NCI-H345 (cell line): ENCODE measurements at regions not wholly inside any gene's neighbourhood (a gene's known extent, or its start where the extent isn't known, plus 50 kb on each side); places are given as distances from the start of the nearest gene placed in this dataset.

Experiments
- DNase-seq: peaks from one replicate; lab custom pipeline; 2025; lab: John Stamatoyannopoulos, UW

DNA sequence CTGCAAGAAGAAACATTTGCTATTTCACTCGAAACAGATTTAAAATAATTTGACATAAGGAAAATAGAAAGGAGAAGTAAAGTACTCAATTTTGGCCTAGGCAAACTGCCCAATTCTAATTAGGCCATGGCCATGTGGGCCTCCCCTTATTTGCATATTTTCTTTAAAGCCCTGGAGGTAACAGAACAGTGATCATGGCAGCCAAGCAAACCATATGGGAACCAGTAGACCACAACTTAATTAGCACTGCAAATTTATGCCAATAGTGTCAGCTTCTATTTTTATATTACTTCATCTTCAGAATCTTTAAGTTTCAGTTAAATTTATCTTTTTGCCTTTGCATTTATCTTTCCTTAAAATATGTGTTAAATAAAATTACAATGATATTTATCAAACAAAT, 63.3 kb upstream of the THSD7A start:
- DNase-seq: no peak

DNA sequence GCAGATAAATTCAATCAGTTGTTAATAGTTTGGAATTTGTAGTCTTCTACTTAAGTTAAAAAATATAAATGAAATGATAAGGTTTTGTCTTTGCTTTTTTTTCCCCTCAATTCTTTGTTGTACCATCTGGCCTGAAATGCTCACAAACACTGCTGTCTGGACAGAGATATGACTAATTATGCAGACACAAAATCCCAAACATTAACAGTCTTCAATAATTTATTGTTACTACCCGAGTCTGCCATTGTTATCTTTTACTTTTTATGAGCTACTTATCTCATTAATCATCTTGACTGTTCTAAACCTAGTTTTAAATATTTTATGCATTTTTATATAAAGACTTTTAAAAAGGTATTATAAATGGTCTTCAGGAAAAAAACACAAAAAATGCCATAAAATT, 64.7 kb upstream of the THSD7A start:
- DNase-seq: no peak

DNA sequence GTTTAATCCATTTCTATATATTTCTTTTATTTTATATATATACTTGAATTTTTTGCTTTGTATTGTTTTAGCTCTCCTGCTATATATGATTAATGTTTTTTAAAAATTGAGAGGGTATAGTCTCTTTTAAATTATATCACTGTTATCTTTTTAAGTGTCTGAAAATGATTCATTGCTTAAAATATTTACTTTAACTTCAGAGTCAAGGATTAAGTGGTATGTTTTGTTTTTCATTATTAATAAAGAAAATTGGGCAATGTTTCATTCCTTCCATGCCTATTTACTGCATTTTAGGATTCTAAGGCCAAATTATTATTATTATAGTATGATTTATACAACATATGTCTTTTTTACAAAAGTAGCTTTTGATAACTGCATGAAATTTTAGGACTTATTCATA, 67.2 kb upstream of the THSD7A start:
- DNase-seq: no peak

DNA sequence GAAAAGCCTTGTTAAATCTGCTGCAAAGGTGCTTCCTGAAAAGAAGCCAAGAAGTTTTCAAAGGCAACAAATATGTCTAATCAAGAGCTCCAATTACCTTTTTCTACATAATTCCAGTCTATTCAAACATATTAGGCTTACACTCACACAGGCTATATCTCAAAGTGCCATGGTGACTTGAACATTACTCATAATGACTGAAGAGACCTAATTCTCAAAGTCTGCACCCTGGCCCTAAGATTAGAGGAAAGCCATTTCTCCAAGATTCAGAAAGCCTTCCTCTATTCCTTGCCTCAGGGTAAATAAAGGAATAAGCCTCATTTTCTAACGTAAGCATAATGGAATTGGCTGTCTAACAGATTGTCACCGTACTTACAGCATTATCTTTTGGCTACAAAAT, 78.3 kb upstream of the THSD7A start:
- no peak for DNase-seq

DNA sequence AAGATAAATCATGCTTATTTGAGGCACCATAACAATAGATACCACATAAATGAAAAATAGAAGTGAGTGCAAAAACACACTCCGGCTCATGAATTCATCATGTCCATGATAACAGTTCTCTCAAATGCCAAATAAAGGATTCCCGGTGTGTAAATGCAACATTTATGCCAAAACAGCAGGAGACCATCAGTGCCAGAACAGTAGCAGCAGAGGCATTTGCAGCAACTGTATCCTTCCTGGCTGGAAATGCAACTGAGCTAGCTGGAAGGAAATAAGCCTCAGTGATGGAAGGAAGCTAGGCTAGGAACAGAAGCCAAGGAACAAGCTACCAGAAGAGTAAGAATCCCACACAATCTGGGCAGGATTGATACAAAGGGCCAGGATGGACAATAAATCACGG, 79.9 kb upstream of the THSD7A start:
- DNase-seq: no peak

DNA sequence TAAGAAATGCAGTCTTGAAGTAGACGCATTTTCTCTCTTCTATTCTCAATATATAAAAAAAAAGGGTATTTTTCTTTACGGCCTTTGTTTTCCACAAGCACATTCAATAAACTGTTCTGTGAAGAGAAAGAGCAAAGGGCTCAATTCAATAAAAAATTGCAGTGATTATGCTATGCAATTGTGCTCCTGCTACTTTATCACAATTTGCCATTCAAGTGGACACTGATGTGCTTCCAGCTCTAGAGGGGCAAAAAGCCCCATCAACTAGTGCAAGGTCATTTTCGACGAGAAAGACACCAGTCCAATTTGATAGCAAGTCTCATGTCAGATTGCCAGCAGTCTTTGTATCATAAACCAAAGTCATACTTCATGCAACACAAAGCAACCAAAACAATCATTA, 82.6 kb upstream of the THSD7A start:
- no peak for DNase-seq

DNA sequence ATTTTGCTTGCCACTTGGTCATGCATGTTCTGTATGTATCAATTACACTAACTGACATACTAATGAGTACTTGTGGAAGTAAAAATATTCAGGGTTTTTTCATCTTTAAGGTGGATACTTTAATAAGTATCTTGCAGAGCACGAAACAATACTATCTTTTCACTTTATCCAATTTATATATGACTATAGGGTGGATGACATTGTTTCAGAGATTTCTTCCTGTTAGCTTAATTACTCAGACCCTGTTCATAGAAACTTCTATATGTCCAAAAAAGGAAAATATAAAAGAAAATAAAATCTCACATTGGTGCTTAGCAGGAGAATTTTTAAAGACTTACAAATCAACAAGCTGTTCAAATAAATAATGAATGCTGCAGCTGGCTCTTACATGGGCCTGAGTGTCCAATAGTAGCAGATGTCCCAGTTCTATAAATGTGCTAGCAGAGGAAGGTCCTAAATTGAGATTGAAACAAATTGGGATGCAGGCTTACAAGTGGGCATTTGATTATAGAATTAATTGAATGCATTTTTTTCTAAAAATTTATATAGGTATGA, 91.5 kb upstream of the THSD7A start:
- DNase-seq: no peak

DNA sequence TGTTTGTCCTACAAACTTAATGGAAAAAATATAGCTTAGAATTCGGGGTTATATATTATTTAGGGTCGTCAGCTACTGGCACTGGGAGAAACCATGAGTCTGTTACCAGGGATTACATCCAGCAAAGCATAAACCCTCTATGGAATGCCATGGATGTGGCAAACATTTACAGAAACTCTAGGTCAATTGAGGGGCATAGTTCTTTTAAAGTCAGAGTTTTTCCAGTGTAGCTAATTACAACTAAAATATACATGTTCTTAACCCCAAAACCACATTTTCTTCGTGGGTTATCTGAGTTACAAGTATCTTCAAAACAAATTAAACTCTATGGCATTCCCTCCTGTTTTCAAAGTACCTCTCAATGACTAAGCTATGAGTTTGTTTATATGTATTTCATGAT, 99.3 kb upstream of the THSD7A start:
- DNase-seq: no peak

DNA sequence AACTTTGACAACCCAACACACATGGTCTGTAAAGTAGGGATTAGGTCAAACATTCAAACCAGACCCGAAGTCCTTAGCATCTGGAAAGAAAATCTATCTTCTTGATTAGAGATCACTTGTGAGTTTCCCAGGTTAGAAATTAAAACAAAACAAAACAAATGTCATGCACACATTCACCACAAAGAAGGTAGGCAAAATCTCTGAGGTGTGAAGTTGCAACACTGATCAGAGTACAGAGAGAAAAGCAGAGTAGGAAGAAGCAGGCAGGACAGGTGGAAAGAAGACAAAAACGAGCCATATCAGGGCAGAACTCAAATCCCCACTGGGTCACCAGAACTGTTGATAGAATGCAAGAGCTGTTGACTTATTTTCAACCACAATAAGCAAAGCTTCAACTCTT, 102.8 kb upstream of the THSD7A start:
- no peak for DNase-seq

DNA sequence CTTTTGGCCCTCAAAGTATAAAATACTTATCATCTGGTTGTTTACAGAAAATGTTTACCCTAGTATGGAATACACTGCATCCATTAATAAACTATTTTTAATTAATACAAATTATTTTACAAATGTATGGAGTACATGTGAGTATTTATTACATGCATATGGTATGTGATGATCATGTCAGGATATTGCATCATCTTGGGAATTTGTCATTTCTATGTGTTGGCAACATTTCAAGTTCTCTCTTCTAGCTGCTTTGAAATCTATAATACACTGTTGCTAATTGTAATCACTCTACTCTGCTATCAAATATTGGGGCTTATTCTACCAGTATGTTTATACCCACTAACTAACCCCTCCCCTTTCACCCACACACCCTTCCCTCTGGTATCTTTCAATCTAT, 103.9 kb upstream of the THSD7A start:
- DNase-seq: no peak

DNA sequence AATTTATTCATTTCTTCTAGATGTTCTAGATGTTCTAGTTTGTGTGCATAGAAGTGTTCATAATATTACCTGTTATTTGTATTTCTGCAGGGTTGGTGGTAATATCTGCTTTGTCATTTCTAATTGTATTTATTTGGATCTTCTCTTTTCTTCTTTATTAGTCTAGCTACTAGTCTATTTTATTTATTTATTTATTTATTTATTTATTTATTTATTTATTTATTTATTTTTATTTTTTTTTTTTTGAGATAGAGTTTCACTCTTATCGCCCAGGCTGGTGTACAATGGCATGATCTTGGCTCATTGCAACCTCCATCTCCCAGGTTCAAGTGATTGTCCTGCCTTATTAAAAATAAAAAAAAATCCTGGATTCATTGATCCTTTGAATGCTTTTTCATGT, 114.8 kb upstream of the THSD7A start:
- no peak for DNase-seq

DNA sequence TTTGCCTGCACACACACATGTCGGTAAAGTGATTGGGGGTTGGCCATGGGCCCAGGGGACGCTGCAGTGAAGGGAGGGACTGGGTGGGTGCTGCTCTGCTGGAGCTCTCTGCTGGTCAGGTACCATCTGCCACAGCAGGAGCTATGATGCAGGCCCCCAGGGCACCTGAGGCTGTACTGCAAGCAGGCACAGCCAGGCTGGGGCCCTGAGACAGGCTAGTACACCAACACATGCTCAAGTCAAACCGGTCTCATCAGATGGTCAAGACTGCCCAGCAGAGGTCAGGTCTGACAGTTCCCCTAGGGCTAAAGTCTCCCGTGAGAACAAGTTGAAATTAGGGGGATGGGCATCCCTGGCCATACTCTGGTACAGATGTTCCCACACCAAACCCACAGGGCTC, 118.3 kb upstream of the THSD7A start:
- no peak for DNase-seq

DNA sequence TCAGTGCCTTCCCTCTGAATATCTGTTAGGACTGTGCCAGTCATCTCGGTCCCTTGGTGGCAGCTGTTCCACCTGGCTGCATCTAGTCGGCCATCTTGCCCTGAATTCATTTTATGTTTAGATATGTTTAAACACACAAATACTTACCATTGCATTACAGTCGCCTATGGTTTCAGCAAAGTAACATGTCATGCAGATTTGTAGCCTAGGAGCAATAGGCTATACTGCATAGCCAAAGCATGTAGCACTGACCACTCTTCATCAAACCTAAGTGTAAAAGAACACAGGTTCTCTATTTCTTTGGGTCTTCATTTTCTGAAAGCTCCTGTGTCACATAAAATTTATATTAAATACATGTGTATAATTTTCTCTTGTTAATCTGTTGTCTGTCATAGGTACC, 118.9 kb upstream of the THSD7A start:
- no peak for DNase-seq

DNA sequence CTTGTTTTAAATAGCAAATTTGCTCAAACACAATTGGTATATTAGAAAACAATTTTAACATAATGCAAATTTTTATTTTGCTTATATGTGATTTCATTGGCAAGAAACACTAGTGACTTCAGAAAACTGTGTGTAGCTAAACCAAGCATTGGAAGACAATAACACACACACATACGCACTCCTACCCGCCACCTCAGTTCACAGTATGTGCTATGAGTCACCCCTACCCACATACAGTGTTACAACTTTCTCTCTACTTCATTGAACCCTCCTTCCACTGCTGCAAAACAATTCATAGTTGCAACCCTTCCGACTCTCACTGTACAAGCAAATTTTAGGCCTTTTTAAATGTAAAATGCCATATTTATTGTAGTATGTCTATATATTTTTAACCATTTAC, 119.9 kb upstream of the THSD7A start:
- no peak for DNase-seq

DNA sequence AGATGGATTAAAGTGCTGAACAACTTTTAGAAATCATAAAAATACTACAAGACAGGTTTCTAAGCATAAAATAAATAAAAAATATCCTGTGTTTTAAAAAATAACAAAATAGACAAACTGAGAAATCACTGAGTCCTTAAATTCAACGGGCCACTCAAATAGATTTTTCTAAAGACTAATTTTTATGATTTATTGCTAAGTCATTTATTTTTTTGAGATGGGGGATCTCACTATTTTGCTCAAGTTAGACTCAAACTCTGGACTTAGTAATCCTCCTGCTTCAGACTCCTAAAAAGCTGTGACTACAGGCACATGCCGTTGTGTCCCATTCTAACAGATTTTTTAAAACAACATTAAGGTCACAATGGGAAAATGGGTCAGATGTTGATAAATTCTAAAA, 121.0 kb upstream of the THSD7A start:
- no peak for DNase-seq

DNA sequence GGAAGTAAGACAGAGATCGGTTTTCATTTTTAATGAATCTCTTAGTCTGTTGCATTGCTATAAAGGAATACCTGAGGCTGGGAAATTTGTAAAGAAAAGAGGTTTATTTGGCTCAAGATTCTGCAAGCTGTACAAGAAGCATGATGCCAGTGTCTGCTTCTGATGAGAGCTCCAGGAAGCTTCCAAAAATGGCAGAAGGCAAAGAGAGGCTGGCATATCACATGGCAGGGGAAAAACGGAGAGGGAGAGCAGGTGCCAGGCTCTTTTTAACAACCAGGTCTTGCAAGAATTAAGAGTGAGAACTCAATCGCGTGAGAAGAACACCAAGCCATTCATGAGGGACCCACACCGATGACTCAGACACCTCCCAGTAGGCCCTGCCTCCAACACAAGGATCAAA, 125.0 kb upstream of the THSD7A start:
- DNase-seq: no peak

DNA sequence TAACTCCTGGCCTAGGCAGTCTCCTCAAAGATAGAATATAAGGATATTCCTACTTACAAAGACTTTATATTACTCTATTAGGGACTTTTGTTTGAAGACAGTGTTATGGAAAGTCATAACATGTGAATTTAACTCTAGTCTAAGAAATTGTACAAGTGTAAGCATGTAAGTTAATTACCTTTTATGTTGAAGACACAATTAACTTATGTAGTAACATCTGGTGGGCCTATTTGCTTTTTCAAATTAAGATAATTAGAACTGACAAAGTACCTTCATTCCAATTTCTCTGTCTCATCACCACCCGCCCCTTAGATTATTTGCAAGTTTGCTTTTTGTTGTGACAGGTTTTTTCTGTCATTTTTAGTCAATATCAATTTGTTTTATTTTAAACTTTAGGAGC, 126.0 kb upstream of the THSD7A start:
- no peak for DNase-seq

DNA sequence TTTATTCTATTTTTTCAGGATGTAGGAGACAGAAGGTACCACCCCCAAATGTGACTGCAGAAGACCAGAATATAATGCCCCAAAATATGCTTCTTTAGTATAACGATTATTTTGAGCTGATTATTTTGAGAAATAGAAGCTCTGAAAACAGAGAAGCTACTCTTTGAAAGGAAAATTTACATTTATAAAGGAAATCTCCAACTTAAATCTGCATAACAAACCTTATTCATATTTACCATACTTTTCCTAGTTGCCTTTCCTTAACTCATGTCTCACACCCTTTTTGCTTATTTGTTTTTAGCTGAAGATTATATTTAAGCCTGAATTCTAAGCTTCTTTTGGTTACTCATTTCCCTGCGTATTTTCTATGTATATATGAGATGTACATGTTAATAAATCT, 127.1 kb upstream of the THSD7A start:
- no peak for DNase-seq

DNA sequence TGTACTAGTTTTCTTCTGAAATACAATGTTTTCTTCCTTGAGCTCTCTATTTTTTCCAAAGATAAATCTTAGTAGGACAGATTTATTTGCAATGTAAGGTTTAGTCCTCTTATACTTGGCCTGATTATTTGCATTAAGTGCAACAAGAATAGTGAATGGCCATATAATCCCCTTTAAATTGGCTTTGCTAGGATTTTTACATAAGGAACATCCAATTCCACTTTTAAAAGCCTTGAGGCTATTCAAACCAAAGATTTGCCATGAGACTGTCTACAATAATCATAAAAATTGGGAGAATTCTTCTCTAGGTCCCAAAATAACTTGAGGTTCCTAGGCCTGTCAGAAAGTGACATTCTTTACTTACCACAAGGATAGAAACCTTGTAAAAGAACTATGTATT, 128.6 kb upstream of the THSD7A start:
- DNase-seq: no peak

DNA sequence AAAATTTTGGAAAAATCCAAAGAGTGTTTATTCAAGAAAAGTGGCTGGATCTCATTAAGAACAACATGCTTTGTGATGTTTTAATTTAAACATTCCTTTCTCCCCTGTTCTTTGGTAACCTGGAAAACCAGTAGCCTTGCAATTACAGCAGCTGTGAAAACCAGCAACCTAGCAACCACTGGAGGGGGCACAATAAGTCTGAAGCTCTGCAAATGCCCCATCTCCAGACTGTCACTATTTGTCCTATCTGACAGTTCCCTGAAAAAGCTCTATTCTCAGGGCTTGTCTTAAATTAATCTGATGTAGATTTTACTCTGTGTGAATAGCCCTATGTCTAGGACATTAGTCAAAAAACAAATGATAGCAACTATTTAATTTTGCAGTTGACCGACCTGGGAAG, 137.6 kb upstream of the THSD7A start:
- DNase-seq: no peak

DNA sequence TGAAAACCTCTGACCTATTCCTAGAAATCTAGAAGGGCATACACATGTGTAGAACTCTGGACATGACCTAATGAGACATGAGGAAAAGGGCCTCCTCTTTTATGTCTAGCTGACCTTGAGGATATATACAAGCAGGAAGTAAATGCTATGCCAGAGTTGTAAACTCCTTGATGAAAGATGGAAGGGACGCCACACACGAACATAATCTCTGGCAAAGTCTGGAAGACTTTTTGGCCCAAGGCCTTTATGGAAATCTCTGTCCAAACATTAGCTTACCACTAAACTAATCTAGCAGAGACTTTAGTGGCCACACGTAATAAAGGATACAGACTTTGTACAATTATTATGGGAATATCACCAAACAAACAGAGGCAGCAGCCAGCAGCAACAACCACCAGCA, 138.1 kb upstream of the THSD7A start:
- DNase-seq: no peak

DNA sequence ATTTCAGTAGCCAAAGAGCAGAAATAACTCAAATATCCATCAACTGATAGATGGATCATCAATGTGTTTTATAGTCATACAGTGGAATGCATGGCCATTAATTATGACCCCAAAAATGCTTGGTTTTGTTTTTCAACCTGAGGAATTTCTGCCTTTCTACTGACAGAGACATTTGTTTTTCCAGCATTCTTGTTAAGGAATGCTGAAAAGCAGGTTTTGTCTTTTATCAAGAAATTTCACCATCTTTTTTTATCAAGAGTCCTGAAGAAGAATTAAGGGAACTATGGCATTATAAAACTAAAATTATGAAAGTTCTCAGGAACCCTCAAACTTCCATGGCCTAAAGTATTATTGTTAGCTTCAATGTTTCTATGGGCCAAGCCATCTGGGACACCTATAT, 153.4 kb upstream of the THSD7A start:
- DNase-seq: no peak

DNA sequence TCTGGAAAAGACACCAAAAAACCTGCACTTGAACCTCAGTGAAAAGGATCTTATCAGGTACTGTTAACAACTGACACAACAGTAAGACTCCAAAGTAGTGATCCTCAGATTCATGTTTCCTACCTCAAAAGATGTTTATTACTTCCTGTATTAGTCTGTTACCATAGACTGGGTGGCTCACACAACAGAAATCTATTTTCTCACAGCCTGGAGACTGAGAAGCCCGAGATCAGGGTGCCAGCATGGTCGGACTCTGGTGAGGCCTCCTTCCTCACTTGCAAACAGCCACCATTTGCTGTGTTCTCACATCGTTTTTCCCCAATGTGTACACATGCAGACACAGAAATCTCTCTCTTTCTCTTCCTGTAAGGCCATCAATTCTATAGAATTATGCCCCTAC, 154.0 kb upstream of the THSD7A start:
- DNase-seq: no peak

DNA sequence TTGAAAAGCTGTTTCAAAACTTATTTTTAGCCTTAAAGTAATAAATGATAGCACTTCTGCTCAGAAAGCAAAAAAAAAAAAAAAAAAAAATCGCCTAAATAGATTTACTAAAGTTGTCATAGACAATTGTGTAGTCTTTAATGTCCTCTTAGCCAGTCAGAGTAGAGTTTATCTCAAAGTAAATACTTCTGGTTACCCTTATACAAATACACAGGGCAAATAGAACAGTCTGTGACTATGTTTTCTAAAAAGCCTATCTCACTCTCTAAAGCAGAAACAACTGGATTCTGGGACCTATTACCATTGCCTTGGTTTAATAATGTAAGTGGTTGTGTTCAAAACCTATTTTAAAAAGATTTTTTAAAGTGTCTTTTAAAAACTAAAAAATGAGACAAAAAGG, 156.2 kb upstream of the THSD7A start:
- peak; percentile 31 for DNase-seq

DNA sequence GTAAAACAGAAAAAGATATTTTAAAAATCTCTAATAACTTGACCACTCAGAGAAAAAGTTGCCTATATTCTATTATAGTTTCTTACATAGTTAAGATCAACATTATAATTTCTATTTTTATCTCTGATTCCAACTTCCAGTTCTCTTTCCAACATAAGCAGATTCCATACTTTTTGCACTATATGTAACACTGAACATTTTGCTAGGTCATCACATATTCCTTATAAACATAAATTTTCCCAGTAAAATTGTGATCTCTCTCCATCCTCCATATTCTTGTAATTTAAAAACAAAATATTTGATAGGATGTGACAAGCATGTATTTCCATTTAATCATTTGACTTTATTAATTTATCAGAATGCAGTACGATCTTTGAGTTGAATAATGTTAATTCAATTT, 170.4 kb upstream of the THSD7A start:
- DNase-seq: no peak
